ENCODE measurements at regions not wholly inside any gene's neighbourhood (a gene's known extent, or its start where the extent isn't known, plus 50 kb on each side); places are given as distances from the start of the nearest gene placed in this dataset.

DNA sequence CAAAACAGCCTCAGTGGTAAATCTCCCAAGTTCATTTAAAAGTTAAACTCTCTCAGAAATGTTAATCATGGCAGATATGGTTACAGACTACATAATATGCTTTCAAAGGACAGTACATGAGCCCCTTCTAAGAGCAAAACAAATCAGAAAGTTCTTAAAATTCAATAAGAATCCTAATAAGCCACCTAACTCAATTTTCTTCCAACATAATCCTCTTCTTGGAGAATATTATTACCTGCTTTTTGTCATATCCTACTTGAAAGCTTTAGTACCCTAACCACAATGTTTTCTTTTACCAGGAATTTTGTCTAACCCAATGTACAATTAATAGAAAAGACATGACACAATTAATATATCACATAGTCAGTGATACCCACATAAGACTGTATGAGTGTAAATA is 236.5 kb upstream of the ATP2B1 start:
- TF ChIP-seq EZH2 (IDR thresholded peaks at IDR 0.05; ENCODE audit: borderline replicate concordance, low read depth, low read length, severe bottlenecking): no peak
- TF ChIP-seq, protein P1, sequence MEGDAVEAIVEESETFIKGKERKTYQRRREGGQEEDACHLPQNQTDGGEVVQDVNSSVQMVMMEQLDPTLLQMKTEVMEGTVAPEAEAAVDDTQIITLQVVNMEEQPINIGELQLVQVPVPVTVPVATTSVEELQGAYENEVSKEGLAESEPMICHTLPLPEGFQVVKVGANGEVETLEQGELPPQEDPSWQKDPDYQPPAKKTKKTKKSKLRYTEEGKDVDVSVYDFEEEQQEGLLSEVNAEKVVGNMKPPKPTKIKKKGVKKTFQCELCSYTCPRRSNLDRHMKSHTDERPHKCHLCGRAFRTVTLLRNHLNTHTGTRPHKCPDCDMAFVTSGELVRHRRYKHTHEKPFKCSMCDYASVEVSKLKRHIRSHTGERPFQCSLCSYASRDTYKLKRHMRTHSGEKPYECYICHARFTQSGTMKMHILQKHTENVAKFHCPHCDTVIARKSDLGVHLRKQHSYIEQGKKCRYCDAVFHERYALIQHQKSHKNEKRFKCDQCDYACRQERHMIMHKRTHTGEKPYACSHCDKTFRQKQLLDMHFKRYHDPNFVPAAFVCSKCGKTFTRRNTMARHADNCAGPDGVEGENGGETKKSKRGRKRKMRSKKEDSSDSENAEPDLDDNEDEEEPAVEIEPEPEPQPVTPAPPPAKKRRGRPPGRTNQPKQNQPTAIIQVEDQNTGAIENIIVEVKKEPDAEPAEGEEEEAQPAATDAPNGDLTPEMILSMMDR (IDR thresholded peaks at IDR 0.05; ENCODE audit: borderline replicate concordance, extremely low read depth, low read length, poor library complexity, severe bottlenecking): no peak
